ENCODE measurements at regions not wholly inside any gene's neighbourhood (a gene's known extent, or its start where the extent isn't known, plus 50 kb on each side); places are given as distances from the start of the nearest gene placed in this dataset.

GRCh38 chr9:121562301-121562700 is 62.7 kb upstream of the GGTA1 start:
- intact Hi-C loops (cut with DNase I; ENCODE audit: low total_unique reads) = no loop called here
- no peak for DNase-seq (ENCODE audit: low spot score in 2 of 2)
- 70 to 75% methylated on average over 6 of the region's 6 CpGs for WGBS, 2 donors

GRCh38 chr9:121563425-121563824 is 63.8 kb upstream of the GGTA1 start:
- DNase-seq (ENCODE audit: low spot score in 2 of 2) = no peak
- no peak overlapping the region for H3K4me3 ChIP-seq (ENCODE audit: low read depth, poor library complexity, severe bottlenecking)
- WGBS, 2 donors = 95 to 97% methylated on average over 8 of the region's 8 CpGs
- intact Hi-C loops (cut with DNase I; ENCODE audit: low total_unique reads) = no loop called here
- TF ChIP-seq CTCF (IDR thresholded peaks at IDR 0.05) = no peak
- no peak for TF ChIP-seq POLR2A (IDR thresholded peaks at IDR 0.05)

More at GRCh38 chr9:121562301-121562700, 62.7 kb upstream of the GGTA1 start:
- TF ChIP-seq POLR2A (IDR thresholded peaks at IDR 0.05) (no peak), CTCF (IDR thresholded peaks at IDR 0.05) (no peak)
- no peak overlapping the region for H3K4me3 ChIP-seq (ENCODE audit: low read depth, poor library complexity, severe bottlenecking)

GRCh38 chr9:121563881-121564460 is 64.3 kb upstream of the GGTA1 start:
- intact Hi-C loops (cut with DNase I; ENCODE audit: low total_unique reads) = no loop called here
- TF ChIP-seq CTCF (IDR thresholded peaks at IDR 0.05) = no peak
- TF ChIP-seq POLR2A (IDR thresholded peaks at IDR 0.05) = no peak
- WGBS, 2 donors = 84 to 87% methylated on average over 7 of the region's 7 CpGs
- H3K4me3 ChIP-seq (ENCODE audit: low read depth, poor library complexity, severe bottlenecking) = no peak overlapping the region
- no peak for DNase-seq (ENCODE audit: low spot score in 2 of 2)

- WGBS, 2 donors = 70 to 75% methylated on average over 11 of the region's 11 CpGs
- no peak for DNase-seq (ENCODE audit: low spot score in 2 of 2)
- TF ChIP-seq POLR2A (IDR thresholded peaks at IDR 0.05) (no peak), CTCF (IDR thresholded peaks at IDR 0.05) (no peak)
- intact Hi-C loops (cut with DNase I; ENCODE audit: low total_unique reads) = no loop called here
- H3K4me3 ChIP-seq (ENCODE audit: low read depth, poor library complexity, severe bottlenecking) = no peak overlapping the region
These were observed 65.0 kb upstream of the GGTA1 start for GRCh38 chr9:121564504-121565260.

- intact Hi-C loops (cut with DNase I; ENCODE audit: low total_unique reads) = no loop called here
- TF ChIP-seq POLR2A (IDR thresholded peaks at IDR 0.05) (no peak), CTCF (IDR thresholded peaks at IDR 0.05) (no peak)
- no peak for DNase-seq (ENCODE audit: low spot score in 2 of 2)
- 65 to 66% methylated on average over 26 to 27 of the region's 27 CpGs for WGBS, 2 donors
- H3K4me3 ChIP-seq (ENCODE audit: low read depth, poor library complexity, severe bottlenecking) = no peak overlapping the region
These were observed 67.1 kb upstream of the GGTA1 start for GRCh38 chr9:121566481-121567465.

Data from lower leg skin (tissue), 4 donors.